ENCODE measurements at regions not wholly inside any gene's neighbourhood (a gene's known extent, or its start where the extent isn't known, plus 50 kb on each side); places are given as distances from the start of the nearest gene placed in this dataset.

DNA sequence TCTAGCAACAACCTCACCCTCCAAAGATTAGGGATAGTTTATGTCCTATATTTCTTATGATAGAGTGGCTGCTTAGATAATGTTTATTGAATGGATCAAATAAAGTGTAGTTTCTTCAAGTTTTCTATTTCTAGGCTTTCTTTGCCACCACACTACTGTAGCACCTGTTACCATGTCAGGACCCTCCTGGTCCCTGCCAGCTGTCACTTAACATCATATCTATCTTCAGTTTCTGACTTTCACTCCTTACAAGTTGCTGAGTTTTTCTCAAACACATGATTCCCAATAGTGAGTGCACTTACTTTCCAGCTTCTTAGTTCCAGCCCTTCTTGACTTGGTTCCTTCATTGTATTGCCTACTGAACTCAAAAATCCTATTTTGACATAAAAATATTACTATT lies 593.9 kb upstream of the PITX2 start:
- no peak overlapping the region for H3K4me3 ChIP-seq
- peaks cover 14% of the 10 kb centered on the region for H3K4me1 ChIP-seq
- H3K36me3 ChIP-seq, result no peaks in the 10 kb centered on the region
- H3K27me3 ChIP-seq, result no peaks in the 10 kb centered on the region
- no peaks in the 10 kb centered on the region for H3K9me3 ChIP-seq (replicated peaks)
- peak overlapping the region; percentile 29; the same call in 1 of the 2 replicates for H3K27ac ChIP-seq
- peak; percentile 16 to 65 for DNase-seq

DNA sequence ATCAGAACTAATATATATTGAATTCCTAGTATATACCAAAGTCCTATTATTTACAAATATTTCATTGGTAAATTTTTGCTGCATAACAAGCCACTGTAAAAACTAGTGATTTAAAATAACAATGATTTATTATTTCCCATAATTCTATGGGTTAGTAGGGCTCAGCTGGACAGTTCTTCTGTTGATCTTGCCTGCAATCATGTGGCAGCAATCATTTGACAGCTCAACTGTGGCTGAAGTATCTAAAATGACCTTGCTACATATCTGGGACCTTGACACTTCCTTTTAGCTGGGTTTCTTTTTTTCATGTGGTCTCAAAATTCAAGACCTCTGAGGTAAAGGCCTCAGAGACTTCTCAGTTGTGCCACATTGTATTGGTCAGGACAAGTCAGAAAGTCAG lies 598.5 kb upstream of the PITX2 start:
- Histone ChIP-seq H3K27me3 (no peaks in the 10 kb centered on the region), H3K36me3 (no peaks in the 10 kb centered on the region), H3K27ac (no peak overlapping the region), H3K4me3 (no peak overlapping the region), H3K4me1 (peaks cover 12% of the 10 kb centered on the region), H3K9me3 (replicated peaks) (no peaks in the 10 kb centered on the region)
- no peak for DNase-seq

DNA sequence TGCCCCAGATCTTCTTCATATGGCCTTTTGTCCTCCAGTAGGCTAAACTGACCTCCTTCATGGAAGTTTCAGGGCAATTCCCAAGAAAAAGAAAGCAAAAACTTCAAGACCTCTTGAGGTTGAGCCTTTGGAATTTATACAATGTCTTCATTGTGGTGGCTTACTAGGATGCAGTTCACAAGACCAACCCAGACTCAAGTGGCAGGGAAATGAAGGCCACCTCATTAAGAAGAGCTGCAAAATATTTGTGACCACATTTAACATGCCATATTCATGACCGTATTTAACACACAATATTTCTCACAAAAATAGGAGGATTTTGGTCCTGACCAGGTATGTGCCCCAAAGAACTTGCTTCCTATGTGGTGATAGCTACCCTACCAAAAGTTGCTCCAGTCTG lies 605.5 kb upstream of the PITX2 start:
- Histone ChIP-seq H3K4me3 (no peak overlapping the region), H3K4me1 (peaks cover 5% of the 10 kb centered on the region; the same call in 1 of the 2 replicates), H3K9me3 (replicated peaks) (no peaks in the 10 kb centered on the region), H3K27me3 (no peaks in the 10 kb centered on the region), H3K36me3 (no peaks in the 10 kb centered on the region), H3K27ac (no peak overlapping the region)
- no peak for DNase-seq

DNA sequence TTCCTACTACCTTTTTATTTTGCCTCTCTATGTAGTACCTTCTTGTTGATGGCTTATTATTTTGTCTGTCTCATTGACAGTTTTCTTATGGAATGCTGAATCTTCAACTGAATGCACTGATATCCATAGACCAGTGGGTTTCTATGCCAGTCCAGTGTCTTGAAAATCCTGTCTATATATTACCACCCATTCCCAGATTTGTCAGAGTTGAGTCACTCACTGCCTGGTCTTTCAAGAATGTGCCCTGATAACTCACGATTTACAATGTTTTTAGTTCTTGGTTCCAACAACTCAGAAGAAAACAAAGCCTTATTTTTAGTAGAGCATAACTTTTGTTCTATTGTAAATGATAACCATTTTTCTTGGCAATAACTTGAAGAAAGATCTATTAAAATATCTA lies 606.0 kb upstream of the PITX2 start:
- no peak overlapping the region for H3K4me3 ChIP-seq
- no peak for DNase-seq
- H3K27ac ChIP-seq, result no peak overlapping the region

DNA sequence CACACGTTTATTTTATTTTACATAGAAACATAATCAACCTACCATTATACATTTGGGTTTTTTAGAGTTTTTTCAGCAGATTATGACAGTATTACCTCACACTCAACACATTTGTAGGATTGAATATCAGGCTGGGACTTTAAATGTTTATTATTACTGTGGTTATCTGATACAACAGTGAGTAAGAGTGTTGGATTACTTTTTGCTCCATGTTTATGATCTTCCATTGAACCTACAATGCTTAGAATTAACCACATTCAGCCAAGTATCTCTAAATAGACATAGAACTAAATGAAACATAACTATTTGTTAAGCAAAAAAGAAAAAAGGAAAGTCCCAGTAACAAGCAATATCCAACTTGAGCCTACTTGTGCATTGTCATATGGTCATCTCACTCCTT lies 607.4 kb upstream of the PITX2 start:
- H3K9me3 ChIP-seq (replicated peaks), result peaks cover 2% of the 10 kb centered on the region; the same call in 1 of the 2 replicates
- H3K27me3 ChIP-seq, result no peaks in the 10 kb centered on the region
- peak in 1 of 2 experiments; percentile 31 for DNase-seq
- peaks cover 5% of the 10 kb centered on the region; the same call in 1 of the 2 replicates for H3K4me1 ChIP-seq
- H3K36me3 ChIP-seq, result no peaks in the 10 kb centered on the region
- no peak overlapping the region for H3K27ac ChIP-seq
- H3K4me3 ChIP-seq, result no peak overlapping the region

More for the DNA sequence above, 606.0 kb upstream of the PITX2 start:
- Histone ChIP-seq H3K4me1 (peaks cover 5% of the 10 kb centered on the region; the same call in 1 of the 2 replicates), H3K9me3 (replicated peaks) (no peaks in the 10 kb centered on the region), H3K27me3 (no peaks in the 10 kb centered on the region), H3K36me3 (no peaks in the 10 kb centered on the region)

DNA sequence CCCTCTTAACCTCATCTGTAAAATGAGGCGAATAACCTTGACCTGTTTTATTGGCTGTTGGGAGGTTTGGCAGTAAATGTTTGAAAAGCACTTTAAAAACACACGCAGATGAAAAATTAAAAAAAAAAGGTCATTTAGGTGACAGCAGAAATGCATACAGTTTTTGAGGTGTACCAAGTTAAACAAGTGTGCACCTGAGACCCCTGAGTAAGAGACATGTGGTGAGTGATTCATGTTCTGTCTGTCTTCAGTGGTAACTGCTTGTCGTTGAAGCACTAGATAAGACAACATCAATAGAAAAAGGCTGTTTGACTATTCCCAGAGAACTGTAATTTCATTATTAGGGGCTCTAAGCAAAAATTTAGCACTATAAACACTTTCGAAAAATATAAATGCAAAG lies 608.4 kb upstream of the PITX2 start:
- Histone ChIP-seq H3K4me1 (peaks cover 5% of the 10 kb centered on the region; the same call in 1 of the 2 replicates), H3K9me3 (replicated peaks) (peaks cover 2% of the 10 kb centered on the region; the same call in 1 of the 2 replicates), H3K27ac (no peak overlapping the region), H3K4me3 (no peak overlapping the region), H3K27me3 (no peaks in the 10 kb centered on the region), H3K36me3 (no peaks in the 10 kb centered on the region)
- no peak for DNase-seq

DNA sequence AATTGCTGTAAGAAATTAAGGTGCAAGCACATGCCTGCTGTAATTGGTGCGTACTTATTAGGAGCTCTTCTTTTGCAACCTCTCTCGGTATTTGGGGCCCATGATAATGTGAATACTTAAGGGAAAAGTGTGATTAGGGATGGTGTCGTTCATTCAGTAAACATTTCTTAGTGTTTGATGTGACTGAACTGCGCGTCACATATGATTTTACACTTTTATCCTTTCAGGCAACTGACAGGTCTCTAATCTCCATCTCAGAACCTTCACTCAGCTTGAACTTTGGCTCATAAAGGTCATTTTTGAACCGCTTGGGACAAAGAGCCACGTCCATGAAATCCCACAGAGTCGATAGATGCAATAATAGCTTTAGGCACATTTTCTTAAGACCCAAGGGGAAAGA lies 612.1 kb upstream of the PITX2 start:
- no peak overlapping the region for H3K4me3 ChIP-seq
- no peaks in the 10 kb centered on the region for H3K27me3 ChIP-seq
- no peaks in the 10 kb centered on the region for H3K36me3 ChIP-seq
- peaks cover 3% of the 10 kb centered on the region; the same call in 1 of the 2 replicates for H3K4me1 ChIP-seq
- no peak for DNase-seq
- no peak overlapping the region for H3K27ac ChIP-seq
- H3K9me3 ChIP-seq (replicated peaks), result peaks cover 2% of the 10 kb centered on the region; the same call in 1 of the 2 replicates

DNA sequence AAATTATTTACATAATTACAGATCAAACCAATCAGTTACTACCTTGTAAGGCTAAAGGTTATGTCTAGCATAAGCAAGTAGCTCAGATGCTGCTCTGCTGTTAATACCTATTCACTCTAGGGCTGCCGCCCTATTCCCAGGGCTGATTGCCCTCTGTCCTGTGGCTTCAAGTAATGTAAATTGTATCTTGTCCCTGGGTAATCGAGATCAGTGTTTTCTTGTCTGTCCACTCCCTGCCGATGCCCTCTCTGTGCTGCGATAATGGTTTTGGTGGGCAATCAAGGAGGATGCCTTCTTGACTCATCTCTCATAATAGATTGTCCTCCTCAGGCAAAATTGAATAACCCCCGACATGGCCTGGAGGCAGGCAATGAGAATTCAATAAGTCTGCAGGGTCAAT lies 641.0 kb upstream of the PITX2 start:
- H3K9me3 ChIP-seq (replicated peaks), result no peaks in the 10 kb centered on the region
- H3K4me1 ChIP-seq, result peaks cover 6% of the 10 kb centered on the region; the same call in 1 of the 2 replicates
- no peaks in the 10 kb centered on the region for H3K27me3 ChIP-seq
- H3K4me3 ChIP-seq, result no peak overlapping the region
- H3K27ac ChIP-seq, result no peak overlapping the region
- no peaks in the 10 kb centered on the region for H3K36me3 ChIP-seq
- DNase-seq, result no peak

DNA sequence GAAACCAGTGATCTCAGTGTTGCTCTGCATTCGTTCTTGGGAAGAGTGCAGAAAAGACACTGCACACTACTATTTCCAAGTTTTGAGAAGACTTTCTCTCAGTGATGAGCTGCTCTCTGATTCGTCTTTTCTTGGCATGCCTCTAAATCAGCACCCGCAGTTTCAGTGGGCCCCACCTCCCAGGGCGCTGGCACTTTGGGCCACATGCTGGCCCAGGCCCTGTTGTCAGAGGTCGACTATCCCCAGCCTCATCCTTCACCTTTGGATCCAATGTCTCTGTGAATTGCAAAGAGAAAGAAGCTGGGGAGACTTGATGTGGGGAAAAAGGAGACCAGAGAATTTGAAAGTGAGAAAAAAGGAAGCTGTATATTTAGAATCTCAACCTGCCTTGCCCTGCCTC lies 644.1 kb upstream of the PITX2 start:
- DNase-seq, result no peak
- no peaks in the 10 kb centered on the region for H3K36me3 ChIP-seq
- no peaks in the 10 kb centered on the region for H3K9me3 ChIP-seq (replicated peaks)
- H3K27me3 ChIP-seq, result no peaks in the 10 kb centered on the region
- H3K4me3 ChIP-seq, result no peak overlapping the region
- H3K4me1 ChIP-seq, result peaks cover 27% of the 10 kb centered on the region
- H3K27ac ChIP-seq, result no peak overlapping the region

DNA sequence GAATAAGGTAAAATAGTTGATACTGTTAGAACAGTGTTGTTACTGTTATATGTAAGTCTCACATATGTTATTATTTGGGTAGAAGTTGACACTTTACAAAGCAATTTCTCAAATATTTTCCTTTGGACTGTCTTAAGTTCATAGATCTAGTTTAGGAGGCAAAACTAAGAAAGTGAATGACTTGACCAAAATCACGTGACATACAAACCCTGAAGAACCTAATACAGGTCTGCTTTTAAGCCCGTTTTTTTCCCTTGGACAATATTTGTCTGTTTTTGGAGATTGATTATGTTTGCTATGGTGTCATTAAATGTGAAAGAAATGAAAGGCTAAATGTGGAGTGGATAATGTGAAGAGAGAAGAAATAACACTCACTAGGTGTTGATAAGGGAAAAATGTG lies 644.9 kb upstream of the PITX2 start:
- Histone ChIP-seq H3K27ac (no peak overlapping the region), H3K36me3 (no peaks in the 10 kb centered on the region), H3K4me3 (no peak overlapping the region), H3K27me3 (no peaks in the 10 kb centered on the region), H3K4me1 (peaks cover 27% of the 10 kb centered on the region), H3K9me3 (replicated peaks) (no peaks in the 10 kb centered on the region)
- DNase-seq, result no peak

DNA sequence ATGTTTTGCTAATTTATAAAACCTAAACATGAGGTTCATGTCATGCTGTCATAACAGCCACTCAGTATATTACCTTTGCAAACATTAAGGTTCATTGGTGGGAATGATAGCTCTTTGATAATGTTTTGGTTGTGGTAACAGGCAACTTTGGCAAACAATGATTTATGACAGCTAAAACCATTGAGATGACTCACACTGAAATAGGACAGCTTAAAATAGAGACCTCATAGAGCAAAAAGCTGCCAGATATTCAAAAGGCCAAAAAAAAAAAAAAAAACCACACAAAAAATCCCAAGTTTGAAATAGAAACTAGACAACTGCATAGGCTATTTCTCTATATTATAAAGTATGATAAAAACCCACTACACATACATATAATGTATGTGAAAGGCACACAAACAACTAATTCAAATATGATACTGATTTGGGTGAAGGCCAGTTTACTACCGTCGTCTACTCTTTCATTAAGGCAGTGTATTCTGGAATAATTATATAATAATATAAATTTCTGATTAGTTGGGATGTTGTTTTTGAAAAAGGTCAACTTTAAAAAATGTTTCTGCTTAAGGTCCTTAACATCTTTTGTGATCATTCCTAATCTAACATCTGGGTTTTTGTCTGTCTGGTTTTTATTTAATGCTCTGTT lies 646.0 kb upstream of the PITX2 start:
- peak overlapping the region; percentile 58; the same call in 1 of the 2 replicates for H3K27ac ChIP-seq
- H3K9me3 ChIP-seq (replicated peaks), result no peaks in the 10 kb centered on the region
- no peaks in the 10 kb centered on the region for H3K27me3 ChIP-seq
- peak in 1 of 2 experiments; percentile 18 for DNase-seq
- H3K4me3 ChIP-seq, result no peak overlapping the region
- H3K4me1 ChIP-seq, result peaks cover 27% of the 10 kb centered on the region
- H3K36me3 ChIP-seq, result no peaks in the 10 kb centered on the region

DNA sequence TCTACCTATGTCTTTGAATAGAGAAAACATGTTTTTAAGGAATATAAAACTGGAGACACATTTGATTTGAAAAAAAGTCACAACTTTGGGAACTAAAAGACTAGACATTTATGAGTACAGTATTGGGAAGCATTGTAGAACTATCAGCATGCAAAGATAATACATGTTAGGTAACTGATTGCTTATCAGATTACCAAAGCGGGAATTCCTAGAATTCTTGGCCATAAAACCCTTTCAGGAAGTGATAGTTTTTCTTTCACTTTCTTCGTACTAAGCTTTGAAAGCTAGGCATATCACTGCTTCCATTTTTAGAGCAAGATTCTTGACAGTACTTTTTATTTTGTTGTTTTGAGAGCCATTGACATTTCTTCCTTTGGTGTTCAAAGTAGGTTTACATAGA lies 646.6 kb upstream of the PITX2 start:
- DNase-seq, result peak in 1 of 2 experiments; percentile 20
- H3K9me3 ChIP-seq (replicated peaks), result no peaks in the 10 kb centered on the region
- H3K27me3 ChIP-seq, result no peaks in the 10 kb centered on the region
- H3K4me1 ChIP-seq, result peaks cover 29% of the 10 kb centered on the region
- no peak overlapping the region for H3K4me3 ChIP-seq
- peak overlapping the region; percentile 58 for H3K27ac ChIP-seq
- no peaks in the 10 kb centered on the region for H3K36me3 ChIP-seq

DNA sequence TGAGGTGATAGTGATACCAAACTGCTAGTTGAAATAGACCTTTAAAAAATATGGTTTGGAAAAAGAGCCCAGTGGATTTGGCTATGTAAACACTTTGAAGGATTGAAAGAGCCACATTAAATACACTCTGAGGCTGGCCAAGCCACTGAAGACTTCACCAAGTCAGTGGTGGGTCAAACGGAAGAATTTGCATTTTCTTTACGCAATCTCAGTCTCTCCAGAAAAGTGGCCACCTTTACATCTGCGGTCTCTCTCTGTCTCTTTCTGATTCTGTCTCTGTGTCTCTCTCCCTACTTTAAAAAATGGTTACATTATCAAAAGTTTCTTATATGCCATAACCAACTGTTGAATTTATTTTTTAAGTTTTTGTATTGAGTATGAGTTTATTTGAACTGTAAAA lies 651.2 kb upstream of the PITX2 start:
- no peaks in the 10 kb centered on the region for H3K9me3 ChIP-seq (replicated peaks)
- no peak for DNase-seq

DNA sequence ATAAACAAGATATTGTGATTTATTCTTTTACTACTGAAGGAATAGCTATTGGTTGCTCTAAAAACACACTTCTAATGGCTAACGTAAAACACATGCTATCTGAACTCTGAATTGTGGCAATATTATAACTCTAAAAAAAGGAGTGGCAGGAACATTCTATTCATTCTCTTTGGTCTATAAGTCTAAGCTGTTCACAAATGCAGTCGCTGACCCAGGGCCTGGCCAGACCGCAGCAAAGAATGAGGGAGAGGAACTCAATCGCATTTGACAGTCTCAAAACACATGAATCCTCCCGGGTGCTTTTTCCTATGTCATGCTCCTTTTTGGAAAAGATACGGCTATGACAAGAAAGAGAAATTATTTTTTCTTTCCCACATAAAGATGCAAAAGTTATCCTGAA lies 651.6 kb upstream of the PITX2 start:
- no peaks in the 10 kb centered on the region for H3K36me3 ChIP-seq
- peaks cover 22% of the 10 kb centered on the region for H3K4me1 ChIP-seq
- DNase-seq, result no peak
- no peaks in the 10 kb centered on the region for H3K27me3 ChIP-seq
- H3K9me3 ChIP-seq (replicated peaks), result no peaks in the 10 kb centered on the region
- no peak overlapping the region for H3K4me3 ChIP-seq
- H3K27ac ChIP-seq, result no peak overlapping the region

More for the DNA sequence above, 651.2 kb upstream of the PITX2 start:
- Histone ChIP-seq H3K27me3 (no peaks in the 10 kb centered on the region), H3K4me1 (peaks cover 27% of the 10 kb centered on the region), H3K27ac (no peak overlapping the region), H3K36me3 (no peaks in the 10 kb centered on the region), H3K4me3 (no peak overlapping the region)

DNA sequence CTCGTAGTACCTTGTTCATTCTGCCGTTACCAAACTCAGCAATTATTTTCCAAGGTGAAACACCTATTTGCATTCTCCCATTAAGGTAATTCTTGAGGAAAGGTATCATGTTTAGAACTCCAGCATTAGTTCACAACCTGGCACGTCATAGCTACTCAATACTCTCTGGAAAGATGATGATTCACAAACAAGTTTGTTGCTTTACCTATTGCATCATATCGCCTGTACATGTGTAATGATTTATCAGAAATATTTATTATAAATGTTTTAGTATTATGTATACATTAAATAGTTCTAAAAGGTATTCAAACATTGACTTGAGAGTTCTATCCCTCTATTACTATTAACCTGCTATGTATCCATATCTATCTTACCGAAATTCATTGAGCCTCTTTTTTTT lies 658.3 kb upstream of the PITX2 start:
- no peaks in the 10 kb centered on the region for H3K36me3 ChIP-seq

DNA sequence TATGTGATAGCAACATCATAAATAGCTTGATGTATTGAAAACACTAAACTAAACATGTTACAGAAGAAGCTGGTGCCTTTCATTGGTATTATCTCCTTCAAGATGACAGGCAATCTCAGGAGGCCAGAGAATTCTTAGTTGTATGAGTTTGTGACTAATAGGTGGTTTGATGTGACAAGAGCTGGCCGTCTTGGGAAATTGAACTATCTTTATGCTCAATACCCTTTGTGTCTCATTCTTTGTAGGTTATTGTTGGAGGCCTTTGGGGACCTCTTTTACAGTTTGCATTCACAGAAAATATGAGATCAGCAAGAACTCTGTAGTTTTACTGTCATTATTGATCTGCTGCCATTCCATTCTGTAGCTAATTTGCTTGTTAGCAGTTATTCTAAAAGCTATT lies 659.2 kb upstream of the PITX2 start:
- H3K27ac ChIP-seq, result no peak overlapping the region
- H3K36me3 ChIP-seq, result no peaks in the 10 kb centered on the region
- DNase-seq, result no peak
- no peaks in the 10 kb centered on the region for H3K9me3 ChIP-seq (replicated peaks)
- no peaks in the 10 kb centered on the region for H3K27me3 ChIP-seq
- H3K4me1 ChIP-seq, result no peaks in the 10 kb centered on the region
- no peak overlapping the region for H3K4me3 ChIP-seq

More for the DNA sequence above, 658.3 kb upstream of the PITX2 start:
- no peak overlapping the region for H3K27ac ChIP-seq
- no peaks in the 10 kb centered on the region for H3K4me1 ChIP-seq
- no peak for DNase-seq
- H3K27me3 ChIP-seq, result no peaks in the 10 kb centered on the region
- no peaks in the 10 kb centered on the region for H3K9me3 ChIP-seq (replicated peaks)
- no peak overlapping the region for H3K4me3 ChIP-seq

Measured in SJCRH30 (cell line).